NB4 (cell line): ENCODE measurements at regions not wholly inside any gene's neighbourhood (a gene's known extent, or its start where the extent isn't known, plus 50 kb on each side); places are given as distances from the start of the nearest gene placed in this dataset.

Experiments
- POLR2A ChIP-seq: IDR thresholded peaks from 2 replicates; pipeline ENCODE4 v1.6.1; 2011; ENCODE audit warnings: mild to moderate bottlenecking; ENCODE audit not compliant: insufficient read length; ENCODE audit errors: extremely low read depth
- TF ChIP-seq, protein P1 (sequence below): IDR thresholded peaks from one replicate; pipeline ENCODE4 v1.5.1; 2012; ENCODE audit warnings: low read depth, low read length
- TF ChIP-seq, protein P2 (sequence below): IDR thresholded peaks from 2 replicates; pipeline ENCODE4 v1.6.1; 2011; ENCODE audit warnings: low read depth, low read length

DNA sequence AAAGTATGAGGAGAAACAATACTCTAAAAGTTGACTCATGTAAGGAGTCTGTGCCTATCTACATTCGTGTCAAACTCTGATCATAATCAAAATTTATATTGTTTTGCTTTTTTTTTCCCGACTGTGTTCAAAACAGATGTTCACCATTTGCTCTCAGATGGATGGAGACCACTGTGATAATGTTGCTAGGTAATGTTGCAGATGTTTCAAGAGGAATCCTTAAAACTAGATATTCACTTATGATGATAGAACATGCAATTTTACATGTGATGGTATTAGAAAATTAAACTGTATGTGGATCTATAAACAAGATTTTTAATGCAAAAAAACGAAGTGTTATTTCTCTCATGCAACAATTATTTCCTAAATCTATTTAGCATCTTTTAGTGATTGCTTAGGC is 1080.1 kb downstream of the REEP3 start:
- TF ChIP-seq, protein P1, sequence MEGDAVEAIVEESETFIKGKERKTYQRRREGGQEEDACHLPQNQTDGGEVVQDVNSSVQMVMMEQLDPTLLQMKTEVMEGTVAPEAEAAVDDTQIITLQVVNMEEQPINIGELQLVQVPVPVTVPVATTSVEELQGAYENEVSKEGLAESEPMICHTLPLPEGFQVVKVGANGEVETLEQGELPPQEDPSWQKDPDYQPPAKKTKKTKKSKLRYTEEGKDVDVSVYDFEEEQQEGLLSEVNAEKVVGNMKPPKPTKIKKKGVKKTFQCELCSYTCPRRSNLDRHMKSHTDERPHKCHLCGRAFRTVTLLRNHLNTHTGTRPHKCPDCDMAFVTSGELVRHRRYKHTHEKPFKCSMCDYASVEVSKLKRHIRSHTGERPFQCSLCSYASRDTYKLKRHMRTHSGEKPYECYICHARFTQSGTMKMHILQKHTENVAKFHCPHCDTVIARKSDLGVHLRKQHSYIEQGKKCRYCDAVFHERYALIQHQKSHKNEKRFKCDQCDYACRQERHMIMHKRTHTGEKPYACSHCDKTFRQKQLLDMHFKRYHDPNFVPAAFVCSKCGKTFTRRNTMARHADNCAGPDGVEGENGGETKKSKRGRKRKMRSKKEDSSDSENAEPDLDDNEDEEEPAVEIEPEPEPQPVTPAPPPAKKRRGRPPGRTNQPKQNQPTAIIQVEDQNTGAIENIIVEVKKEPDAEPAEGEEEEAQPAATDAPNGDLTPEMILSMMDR = no peak
- TF ChIP-seq POLR2A = no peak
- TF ChIP-seq, protein P2, sequence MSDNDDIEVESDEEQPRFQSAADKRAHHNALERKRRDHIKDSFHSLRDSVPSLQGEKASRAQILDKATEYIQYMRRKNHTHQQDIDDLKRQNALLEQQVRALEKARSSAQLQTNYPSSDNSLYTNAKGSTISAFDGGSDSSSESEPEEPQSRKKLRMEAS = no peak
